CD4-positive, alpha-beta T cell (primary cell): ENCODE measurements at regions not wholly inside any gene's neighbourhood (a gene's known extent, or its start where the extent isn't known, plus 50 kb on each side); places are given as distances from the start of the nearest gene placed in this dataset.

ENCODE experiments used
- ATAC-seq: fragments of 200-7000 bp; cut with Tn5 transposase; one replicate; pipeline ENCODE4 v1.10.0; 2022; ENCODE audit warnings: mild to moderate bottlenecking; ENCODE audit not compliant: poor library complexity
- CTCF ChIA-PET: fragments of 350-600 bp; sonication (Branson Sonifier 250); formaldehyde crosslinking; loops from one replicate; lab custom pipeline; 2021; ENCODE audit warnings: antibody characterized with exemption, inconsistent platforms; lab: Charles Lee
- POLR2A ChIA-PET: fragments of 350-600 bp; sonication (Branson Sonifier 250); formaldehyde crosslinking; loops from one replicate; lab custom pipeline; 2021; ENCODE audit warnings: antibody characterized with exemption, inconsistent platforms; lab: Charles Lee
- DNase-seq, 14 experiments: peaks; one replicate each; pipeline ENCODE4 v3.0.0-alpha.2; 2013 to 2020; ENCODE audit warnings: mixed read lengths in 2 of 14
- H3K27ac ChIP-seq, 2 donors: one replicate each; pipeline versions ENCODE4 v1.5.1 to v1.7.0; 2013; ENCODE audit warnings: low read length in 2 of 2, low read depth in 1 of 2, mild to moderate bottlenecking in 1 of 2
- H3K27me3 ChIP-seq, 2 experiments: 1 replicate in 1 of 2; 2 replicates in 1 of 2; pipeline versions ENCODE4 v1.6.1 to v1.7.0; 2013; ENCODE audit warnings: low read length in 2 of 2, control low read depth in 1 of 2, mild to moderate bottlenecking in 1 of 2, moderate library complexity in 1 of 2; ENCODE audit not compliant: insufficient read depth in 2 of 2, control insufficient read depth in 1 of 2
- H3K36me3 ChIP-seq: one replicate; pipeline ENCODE4 v1.6.1; 2013; ENCODE audit warnings: low read length, control low read depth; ENCODE audit not compliant: insufficient read depth
- H3K4me1 ChIP-seq: one replicate; pipeline ENCODE4 v1.6.1; 2013; ENCODE audit warnings: low read length, control low read depth; ENCODE audit not compliant: insufficient read depth
- H3K4me3 ChIP-seq: one replicate; pipeline ENCODE4 v1.5.1; 2013; ENCODE audit warnings: mild to moderate bottlenecking, low read length, moderate library complexity
- H3K9me3 ChIP-seq, 2 experiments: 1 replicate in 1 of 2; 2 replicates in 1 of 2; pipeline versions ENCODE4 v1.6.1 to v1.7.0; 2013; ENCODE audit warnings: low read length in 2 of 2, mild to moderate bottlenecking in 2 of 2, control low read depth in 1 of 2, moderate library complexity in 1 of 2; ENCODE audit not compliant: control insufficient read depth in 1 of 2, insufficient read depth in 1 of 2
- H3K27ac Mint-ChIP-seq: one replicate; pipeline ENCODE4 v1.8.0; 2020; ENCODE audit warnings: mixed read lengths
- H3K27me3 Mint-ChIP-seq: one replicate; pipeline ENCODE4 v1.8.0; 2021; ENCODE audit warnings: mixed read lengths
- H3K36me3 Mint-ChIP-seq: one replicate; pipeline ENCODE4 v1.8.0; 2021; ENCODE audit warnings: low read depth, mixed read lengths
- H3K4me1 Mint-ChIP-seq: one replicate; pipeline ENCODE4 v1.8.0; 2021; ENCODE audit warnings: low read depth, mixed read lengths
- H3K4me3 Mint-ChIP-seq: one replicate; pipeline ENCODE4 v1.8.0; 2020; ENCODE audit warnings: mild to moderate bottlenecking, mixed read lengths
- H3K9me3 Mint-ChIP-seq: one replicate; pipeline ENCODE4 v1.8.0; 2020; ENCODE audit warnings: mixed read lengths
- CTCF ChIP-seq: fragments of 200-600 bp; IDR thresholded peaks from one replicate; pipeline ENCODE4 v1.8.0; 2022; ENCODE audit warnings: antibody characterized with exemption, mild to moderate bottlenecking
- intact Hi-C, 2 experiments: fragments of 100-400 bp; cut with DNase I in 1 of 2; cut with micrococcal nuclease in 1 of 2; formaldehyde crosslinking; loops; one replicate each; pipeline versions ENCODE4 v1.15.1 to v1.9.0; 2023 to 2025; cut with DNase I, micrococcal nuclease

- no peak overlapping the region for H3K27ac Mint-ChIP-seq
- Histone ChIP-seq H3K27ac (no peak overlapping the region), H3K27me3 (no peaks in the 10 kb centered on the region), H3K4me1 (no peaks in the 10 kb centered on the region), H3K4me3 (no peak overlapping the region), H3K36me3 (no peaks in the 10 kb centered on the region), H3K9me3 (peaks cover 0 to 3% of the 10 kb centered on the region in 2 experiments)
- no peak for ATAC-seq
- H3K4me3 Mint-ChIP-seq: no peak overlapping the region
- DNase-seq: no peak
- no peaks in the 10 kb centered on the region for H3K9me3 Mint-ChIP-seq
- no peak for TF ChIP-seq CTCF
- POLR2A ChIA-PET: no interaction called here
- no peaks in the 10 kb centered on the region for H3K36me3 Mint-ChIP-seq
- intact Hi-C loops: no loop called here
- no peaks in the 10 kb centered on the region for H3K4me1 Mint-ChIP-seq
- CTCF ChIA-PET: no interaction called here
- H3K27me3 Mint-ChIP-seq: no peaks in the 10 kb centered on the region
Measured at GRCh38 chr10:4691301-4691700, 134.7 kb upstream of the AKR1E2 start.

GRCh38 chr10:4688601-4689000 is 137.4 kb upstream of the AKR1E2 start:
- no peak overlapping the region for H3K27ac Mint-ChIP-seq
- ChIA-PET CTCF (no interaction called here), POLR2A (no interaction called here)
- no peak for TF ChIP-seq CTCF
- H3K9me3 Mint-ChIP-seq: no peaks in the 10 kb centered on the region
- Histone ChIP-seq H3K36me3 (no peaks in the 10 kb centered on the region), H3K9me3 (peaks cover 0 to 3% of the 10 kb centered on the region in 2 experiments), H3K4me1 (no peaks in the 10 kb centered on the region), H3K4me3 (no peak overlapping the region), H3K27ac (no peak overlapping the region), H3K27me3 (peaks cover 0 to 3% of the 10 kb centered on the region in 2 experiments)
- no peak for ATAC-seq
- no peak overlapping the region for H3K4me3 Mint-ChIP-seq
- intact Hi-C loops: no loop called here
- H3K36me3 Mint-ChIP-seq: no peaks in the 10 kb centered on the region
- H3K27me3 Mint-ChIP-seq: no peaks in the 10 kb centered on the region
- H3K4me1 Mint-ChIP-seq: no peaks in the 10 kb centered on the region
- peak in 1 of 14 experiments; percentile 1 for DNase-seq

GRCh38 chr10:4688168-4688567 is 137.8 kb upstream of the AKR1E2 start:
- intact Hi-C loops: no loop called here
- no peak overlapping the region for H3K27ac Mint-ChIP-seq
- H3K27me3 ChIP-seq: peaks cover 0 to 3% of the 10 kb centered on the region in 2 experiments
- H3K4me1 Mint-ChIP-seq: no peaks in the 10 kb centered on the region
- CTCF ChIA-PET: no interaction called here
- TF ChIP-seq CTCF: no peak
- H3K36me3 Mint-ChIP-seq: no peaks in the 10 kb centered on the region
- no peak overlapping the region for H3K4me3 ChIP-seq
- no peak overlapping the region for H3K4me3 Mint-ChIP-seq
- H3K27me3 Mint-ChIP-seq: no peaks in the 10 kb centered on the region
- POLR2A ChIA-PET: no interaction called here
- DNase-seq (no peak), ATAC-seq (no peak)
- no peak overlapping the region for H3K27ac ChIP-seq
- no peaks in the 10 kb centered on the region for H3K4me1 ChIP-seq
- H3K36me3 ChIP-seq: no peaks in the 10 kb centered on the region
- no peaks in the 10 kb centered on the region for H3K9me3 Mint-ChIP-seq
- peaks cover 0 to 3% of the 10 kb centered on the region in 2 experiments for H3K9me3 ChIP-seq
